Dendritic cell treated with granulocyte-macrophage colony-stimulating factor and Interleukin-4, amounts not matched to agents 40 ng/mL and 50 ng/mL, for 4 days (primary cell): ENCODE measurements at regions not wholly inside any gene's neighbourhood (a gene's known extent, or its start where the extent isn't known, plus 50 kb on each side); places are given as distances from the start of the nearest gene placed in this dataset.

Experiments
- H3K27ac Mint-ChIP-seq: one replicate; pipeline ENCODE4 v1.8.0; 2022; ENCODE audit warnings: mild to moderate bottlenecking, mixed read lengths
- H3K27me3 Mint-ChIP-seq: one replicate; pipeline ENCODE4 v1.8.0; 2022; ENCODE audit warnings: mild to moderate bottlenecking, mixed read lengths
- H3K36me3 Mint-ChIP-seq: one replicate; pipeline ENCODE4 v1.8.0; 2022; ENCODE audit warnings: low read depth, mixed read lengths
- H3K4me1 Mint-ChIP-seq: one replicate; pipeline ENCODE4 v1.8.0; 2022; ENCODE audit warnings: low read depth, mixed read lengths
- H3K4me3 Mint-ChIP-seq: one replicate; pipeline ENCODE4 v1.8.0; 2022; ENCODE audit warnings: mild to moderate bottlenecking, moderate library complexity, mixed read lengths
- H3K9me3 Mint-ChIP-seq: one replicate; pipeline ENCODE4 v1.8.0; 2022; ENCODE audit warnings: mixed read lengths
- intact Hi-C: fragments of 100-400 bp; cut with micrococcal nuclease; formaldehyde crosslinking; loops from one replicate; pipeline ENCODE4 v1.15.0; 2022

DNA sequence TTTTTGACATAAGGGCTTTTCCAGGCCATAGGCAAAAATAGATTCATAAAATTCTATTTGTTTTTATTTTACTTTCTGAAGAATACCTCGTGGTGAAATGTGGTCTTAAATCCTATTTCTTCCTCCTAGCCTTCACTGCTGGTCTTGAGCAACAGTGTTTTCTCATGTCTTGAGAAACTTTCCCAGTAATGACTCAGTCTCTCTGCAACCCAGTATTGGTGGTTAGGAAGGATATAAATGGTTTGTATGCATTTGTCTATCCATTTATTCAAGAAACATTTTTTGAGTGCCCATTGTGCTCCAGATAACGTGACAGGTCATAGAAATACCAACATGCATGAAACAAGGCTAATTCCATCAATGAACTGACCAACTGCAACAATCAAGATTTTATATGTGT, 213.9 kb downstream of the TMEM114 start:
- H3K4me3 Mint-ChIP-seq, result no peak overlapping the region
- no peaks in the 10 kb centered on the region for H3K4me1 Mint-ChIP-seq

DNA sequence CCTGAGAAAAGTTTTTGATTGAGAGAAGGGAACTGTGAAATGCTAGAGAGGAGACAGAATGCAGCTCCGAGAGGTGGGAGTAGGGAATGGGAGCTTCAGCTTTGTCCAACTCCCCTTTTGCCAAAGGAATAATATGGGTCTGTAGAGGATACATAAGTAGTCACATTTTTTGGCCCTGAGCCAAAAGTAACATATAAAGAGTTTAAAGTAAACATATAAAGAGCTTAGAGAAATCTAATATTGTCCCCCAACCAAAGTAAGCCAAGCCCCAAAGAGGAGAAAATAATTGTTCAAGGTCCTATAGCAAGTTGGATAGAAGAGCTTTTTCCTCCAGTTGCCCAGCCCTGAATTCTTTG, 215.1 kb downstream of the TMEM114 start:
- intact Hi-C loops, result no loop called here
- H3K9me3 Mint-ChIP-seq, result peaks cover 15% of the 10 kb centered on the region
- H3K4me3 Mint-ChIP-seq, result no peak overlapping the region
- no peaks in the 10 kb centered on the region for H3K36me3 Mint-ChIP-seq
- H3K27me3 Mint-ChIP-seq, result no peaks in the 10 kb centered on the region
- no peak overlapping the region for H3K27ac Mint-ChIP-seq
- no peaks in the 10 kb centered on the region for H3K4me1 Mint-ChIP-seq

More for the DNA sequence above, 213.9 kb downstream of the TMEM114 start:
- Mint-ChIP-seq H3K36me3 (no peaks in the 10 kb centered on the region), H3K27me3 (no peaks in the 10 kb centered on the region), H3K9me3 (peaks cover 15% of the 10 kb centered on the region), H3K27ac (no peak overlapping the region)
- intact Hi-C loops, result no loop called here

DNA sequence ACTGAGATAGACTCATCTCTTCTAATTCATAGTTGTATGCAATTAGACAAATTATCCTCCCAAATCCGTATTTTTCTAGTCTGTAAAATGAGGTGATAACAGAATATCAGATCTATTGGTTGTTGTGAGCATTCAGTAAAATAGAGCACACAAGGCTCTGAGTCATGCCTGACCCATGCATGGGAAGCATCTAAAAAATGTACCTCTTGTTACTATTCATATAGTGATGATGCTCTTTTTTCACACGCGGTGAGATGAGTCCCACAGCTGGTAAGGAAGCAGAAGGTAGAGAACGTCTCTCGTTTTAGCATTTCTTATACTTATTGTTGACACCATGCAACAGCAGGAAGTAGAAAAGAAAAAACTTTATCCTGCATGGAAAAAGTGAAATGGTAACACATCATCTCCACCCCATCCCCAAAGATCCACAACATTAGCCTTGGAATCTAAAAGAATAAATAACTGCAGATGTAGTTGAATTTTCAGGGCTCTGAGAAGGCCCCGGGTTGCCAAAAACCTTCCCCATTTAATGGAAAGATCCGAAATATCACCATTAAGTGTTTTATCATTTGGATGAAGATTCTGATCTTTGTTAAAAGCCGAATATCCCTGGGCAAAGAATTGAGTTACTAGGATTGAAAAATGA, 215.6 kb downstream of the TMEM114 start:
- H3K27ac Mint-ChIP-seq, result no peak overlapping the region
- H3K9me3 Mint-ChIP-seq, result peaks cover 20% of the 10 kb centered on the region
- no peak overlapping the region for H3K4me3 Mint-ChIP-seq

DNA sequence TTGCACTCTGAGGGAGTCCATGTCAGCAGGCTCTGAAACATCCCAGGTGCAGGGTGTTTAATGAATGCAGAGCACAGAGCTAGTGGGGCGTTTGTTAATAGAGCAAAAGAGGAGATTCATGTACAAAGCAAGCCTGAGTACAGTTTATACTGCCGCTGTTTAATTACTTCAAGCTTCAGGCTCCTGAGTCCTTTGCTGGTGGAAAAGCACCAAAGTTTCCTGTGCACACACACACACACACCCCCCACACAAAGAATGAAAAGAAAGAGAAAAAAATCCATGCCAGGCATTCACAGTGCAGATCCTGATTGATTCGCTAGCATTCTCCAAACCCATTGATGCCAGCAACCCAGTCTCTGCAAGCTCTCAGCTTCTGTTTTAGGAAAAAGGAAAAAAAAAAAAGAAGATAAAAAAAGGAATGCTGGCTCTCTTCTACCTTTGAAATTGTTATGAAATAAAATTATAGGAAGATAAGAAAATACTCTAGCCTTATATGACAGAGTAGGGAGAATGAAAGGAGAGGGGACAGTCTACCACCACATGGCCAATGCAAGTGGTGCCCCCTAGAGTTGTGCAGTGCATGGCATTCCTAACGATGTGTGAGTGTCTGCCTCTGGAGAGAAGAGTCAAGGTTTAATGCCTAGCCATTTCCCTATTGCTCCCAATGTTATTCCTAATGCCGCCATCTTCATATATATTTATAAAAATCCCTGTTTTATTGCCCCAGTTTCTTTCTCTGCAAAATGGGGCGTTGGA, 216.5 kb downstream of the TMEM114 start:
- Mint-ChIP-seq H3K4me1 (no peaks in the 10 kb centered on the region), H3K27ac (no peak overlapping the region)

More for the DNA sequence above, 215.6 kb downstream of the TMEM114 start:
- intact Hi-C loops, result no loop called here
- H3K4me1 Mint-ChIP-seq, result no peaks in the 10 kb centered on the region
- no peaks in the 10 kb centered on the region for H3K27me3 Mint-ChIP-seq
- no peaks in the 10 kb centered on the region for H3K36me3 Mint-ChIP-seq

DNA sequence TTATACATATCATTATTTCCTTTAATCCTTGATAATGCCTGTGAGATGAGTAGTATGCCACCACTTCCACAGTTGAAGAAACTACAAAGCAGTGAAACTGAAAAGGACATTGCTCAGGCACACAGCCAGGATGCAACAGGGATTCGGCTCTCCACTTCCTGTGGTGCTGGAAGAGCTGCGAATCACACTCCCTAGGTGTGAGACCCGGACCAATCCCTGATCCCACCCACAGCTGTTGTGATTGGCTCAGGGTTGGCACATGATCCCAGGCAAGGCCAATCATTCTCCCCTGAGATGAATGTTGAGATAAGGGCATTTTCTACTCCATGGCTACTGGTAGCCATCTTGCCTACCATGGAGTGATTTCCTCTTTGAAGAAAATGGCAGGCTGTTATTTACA, 218.2 kb downstream of the TMEM114 start:
- Mint-ChIP-seq H3K4me1 (no peaks in the 10 kb centered on the region), H3K27ac (no peak overlapping the region), H3K27me3 (no peaks in the 10 kb centered on the region), H3K9me3 (peaks cover 12% of the 10 kb centered on the region), H3K4me3 (no peak overlapping the region), H3K36me3 (no peaks in the 10 kb centered on the region)
- intact Hi-C loops, result no loop called here

More for the DNA sequence above, 216.5 kb downstream of the TMEM114 start:
- Mint-ChIP-seq H3K4me3 (no peak overlapping the region), H3K27me3 (no peaks in the 10 kb centered on the region), H3K9me3 (peaks cover 28% of the 10 kb centered on the region), H3K36me3 (no peaks in the 10 kb centered on the region)
- intact Hi-C loops, result no loop called here

DNA sequence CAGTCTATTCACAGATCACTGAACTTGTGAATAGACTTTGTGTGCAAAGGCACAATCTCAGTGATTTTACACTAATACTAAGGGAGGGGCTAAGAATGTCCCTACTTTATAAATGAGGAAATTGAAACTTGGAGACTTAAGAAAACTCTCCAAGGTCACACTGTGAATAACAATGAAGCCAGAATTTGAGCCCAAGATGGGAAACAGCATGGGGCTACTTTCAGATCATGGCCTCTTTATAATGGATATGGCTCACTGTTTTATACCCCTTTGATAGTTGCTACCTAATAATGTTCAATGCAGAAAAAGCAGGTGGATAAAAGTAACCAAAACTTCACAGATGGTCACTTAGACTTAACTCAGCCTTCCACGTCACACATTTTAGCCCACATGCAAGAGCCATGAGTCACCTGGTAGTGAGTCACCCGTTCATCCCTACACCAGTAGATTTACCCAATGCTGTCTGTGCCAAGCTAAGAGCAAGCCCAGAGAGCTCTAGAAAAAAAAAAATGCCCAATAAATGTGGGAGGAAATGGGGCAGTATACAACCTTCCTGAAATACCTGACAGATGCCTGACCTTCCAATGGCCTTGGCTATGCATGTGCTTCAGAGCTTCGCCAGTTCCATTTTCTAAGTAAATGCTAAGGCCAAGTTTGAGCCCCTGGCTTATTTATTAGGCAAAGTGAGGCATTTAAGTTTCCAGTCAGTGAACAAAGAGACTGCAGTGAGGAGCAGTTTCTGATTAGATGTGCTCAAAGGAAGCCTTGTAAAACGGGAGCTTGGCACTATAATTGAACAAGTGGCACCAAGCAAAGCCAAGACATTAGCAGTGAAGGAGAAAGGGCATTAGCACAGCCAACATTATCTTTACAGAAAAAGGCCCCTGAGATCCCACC, 219.7 kb downstream of the TMEM114 start:
- peaks cover 12% of the 10 kb centered on the region for H3K9me3 Mint-ChIP-seq
- H3K36me3 Mint-ChIP-seq, result no peaks in the 10 kb centered on the region
- H3K27ac Mint-ChIP-seq, result no peak overlapping the region
- H3K27me3 Mint-ChIP-seq, result no peaks in the 10 kb centered on the region
- no peak overlapping the region for H3K4me3 Mint-ChIP-seq
- no peaks in the 10 kb centered on the region for H3K4me1 Mint-ChIP-seq
- intact Hi-C loops, result no loop called here

DNA sequence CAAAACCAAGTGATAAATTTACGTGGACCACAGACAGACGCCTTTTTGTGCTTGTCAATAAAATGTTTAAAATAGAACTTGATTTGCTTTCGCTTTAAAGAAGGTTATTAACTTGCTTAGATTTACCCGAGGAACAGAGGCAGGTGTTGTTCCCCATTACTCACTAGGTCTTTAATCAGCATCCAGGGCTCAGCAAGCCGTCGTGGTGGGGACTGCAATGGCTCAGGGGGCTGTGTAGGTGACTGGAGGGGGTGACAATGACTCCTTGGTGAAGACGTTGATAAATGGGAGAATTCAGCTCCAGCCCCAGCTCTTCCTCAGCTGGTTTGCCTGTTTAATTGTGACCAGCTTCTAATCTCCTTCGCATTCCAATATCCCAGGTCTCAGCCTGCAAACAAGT, 231.4 kb downstream of the TMEM114 start:
- intact Hi-C loops, result no loop called here
- Mint-ChIP-seq H3K4me1 (no peaks in the 10 kb centered on the region), H3K36me3 (no peaks in the 10 kb centered on the region)

DNA sequence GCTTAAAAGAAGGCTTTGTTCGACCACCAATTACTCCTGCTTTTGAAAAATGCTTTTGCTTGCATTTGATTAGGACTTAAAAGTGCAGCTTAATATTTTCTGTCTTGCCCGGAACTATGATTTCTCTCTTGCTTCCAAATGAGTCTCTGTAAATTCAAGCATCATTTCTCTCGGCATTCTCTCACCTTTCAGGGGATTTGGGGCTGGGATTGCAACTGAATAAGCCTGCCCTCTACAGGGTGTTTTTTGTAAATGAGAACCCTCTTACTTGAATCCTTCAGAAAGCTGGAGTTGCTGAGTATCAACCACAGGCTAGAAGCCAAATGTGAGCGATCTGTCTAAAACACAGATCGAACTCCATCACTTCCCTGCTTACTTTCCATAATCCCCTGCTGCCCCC, 234.6 kb downstream of the TMEM114 start:
- H3K4me1 Mint-ChIP-seq, result no peaks in the 10 kb centered on the region
- no peaks in the 10 kb centered on the region for H3K9me3 Mint-ChIP-seq
- no peak overlapping the region for H3K4me3 Mint-ChIP-seq
- no peaks in the 10 kb centered on the region for H3K36me3 Mint-ChIP-seq
- intact Hi-C loops, result no loop called here
- no peak overlapping the region for H3K27ac Mint-ChIP-seq
- H3K27me3 Mint-ChIP-seq, result no peaks in the 10 kb centered on the region

More for the DNA sequence above, 231.4 kb downstream of the TMEM114 start:
- Mint-ChIP-seq H3K27me3 (no peaks in the 10 kb centered on the region), H3K4me3 (no peak overlapping the region), H3K27ac (no peak overlapping the region), H3K9me3 (no peaks in the 10 kb centered on the region)

DNA sequence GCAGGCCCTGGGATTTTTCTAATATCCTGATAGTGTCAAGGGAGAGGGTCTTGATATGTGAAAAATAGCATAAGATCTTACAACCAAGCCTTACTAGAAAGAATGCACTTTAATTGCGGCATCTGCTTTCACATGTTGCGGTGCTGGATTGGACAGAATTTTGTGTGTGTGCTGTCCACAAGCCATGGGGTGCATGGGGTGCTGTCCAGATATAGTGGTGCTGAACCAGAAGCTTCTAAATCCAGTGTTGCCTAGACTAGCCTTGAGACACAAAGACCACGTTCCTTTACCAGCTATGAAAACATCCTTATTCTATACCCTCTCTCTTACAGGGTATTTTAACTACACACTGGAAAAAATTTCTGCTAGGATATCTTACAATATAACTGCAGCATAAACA, 244.0 kb downstream of the TMEM114 start:
- no peaks in the 10 kb centered on the region for H3K36me3 Mint-ChIP-seq
- no peak overlapping the region for H3K27ac Mint-ChIP-seq
- intact Hi-C loops, result no loop called here
- no peaks in the 10 kb centered on the region for H3K4me1 Mint-ChIP-seq
- H3K9me3 Mint-ChIP-seq, result no peaks in the 10 kb centered on the region
- H3K4me3 Mint-ChIP-seq, result no peak overlapping the region
- H3K27me3 Mint-ChIP-seq, result no peaks in the 10 kb centered on the region

DNA sequence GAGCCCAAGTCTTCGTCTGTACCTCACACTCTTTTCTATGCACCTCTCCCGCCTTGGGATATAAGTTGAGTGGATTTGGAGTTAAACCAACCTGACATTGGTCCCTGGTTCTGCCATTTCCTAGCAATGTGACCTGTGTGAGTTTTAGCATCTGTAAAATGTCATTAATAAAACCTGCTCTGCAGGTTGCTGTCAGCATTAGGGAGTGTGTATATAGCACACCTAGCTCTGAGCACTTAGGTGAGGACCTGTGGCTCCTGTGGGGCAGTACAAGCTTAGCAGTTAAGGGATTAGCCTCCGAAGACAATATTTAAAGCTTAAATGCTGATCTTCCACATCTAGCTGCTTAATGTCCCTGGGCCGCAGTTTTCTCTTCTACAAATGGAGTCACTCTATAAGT, 248.0 kb downstream of the TMEM114 start:
- H3K27ac Mint-ChIP-seq, result no peak overlapping the region
- intact Hi-C loops, result no loop called here
- peaks cover 8% of the 10 kb centered on the region for H3K9me3 Mint-ChIP-seq
- no peaks in the 10 kb centered on the region for H3K27me3 Mint-ChIP-seq
- no peaks in the 10 kb centered on the region for H3K36me3 Mint-ChIP-seq
- no peaks in the 10 kb centered on the region for H3K4me1 Mint-ChIP-seq
- H3K4me3 Mint-ChIP-seq, result no peak overlapping the region

DNA sequence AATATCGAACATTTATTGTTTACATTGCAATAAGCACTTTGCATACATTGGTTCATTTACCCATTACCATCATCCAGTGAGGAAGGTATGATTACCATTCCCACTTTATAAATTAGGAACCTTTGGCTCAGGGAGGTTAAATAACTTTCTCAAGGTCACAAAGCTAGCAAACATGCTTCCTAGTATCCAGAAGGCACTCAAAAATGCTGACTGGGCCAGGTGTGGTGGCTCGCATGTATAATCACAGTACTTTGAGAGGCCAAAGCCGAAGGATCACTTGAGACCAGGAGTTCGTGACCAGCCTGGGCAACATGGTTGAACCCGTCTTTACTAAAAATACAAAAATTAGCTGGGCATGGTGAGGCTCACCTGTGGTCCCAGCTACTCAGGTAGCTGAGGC, 259.6 kb downstream of the TMEM114 start:
- Mint-ChIP-seq H3K4me1 (no peaks in the 10 kb centered on the region), H3K4me3 (no peak overlapping the region), H3K27me3 (no peaks in the 10 kb centered on the region), H3K36me3 (no peaks in the 10 kb centered on the region), H3K27ac (no peak overlapping the region), H3K9me3 (peaks cover 17% of the 10 kb centered on the region)
- intact Hi-C loops, result no loop called here

DNA sequence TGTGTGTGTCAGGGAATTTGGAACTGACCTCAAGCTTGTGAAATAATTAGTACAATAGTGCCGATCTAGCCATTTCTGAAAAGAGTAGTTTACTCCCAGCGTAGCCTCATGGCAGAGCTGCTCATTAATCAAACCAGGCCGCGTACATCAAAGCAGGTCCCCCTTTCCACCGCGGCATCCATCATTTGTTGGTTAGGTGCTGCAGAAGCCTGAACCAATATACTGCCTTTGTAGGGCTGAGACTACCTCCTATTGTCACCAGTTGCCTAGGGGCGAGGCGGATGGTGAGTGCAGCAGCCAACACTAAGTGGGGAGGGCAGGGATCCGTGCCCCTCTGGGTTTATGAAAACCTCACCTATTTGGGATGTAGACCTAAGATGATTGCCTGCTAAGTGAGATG, 264.1 kb downstream of the TMEM114 start:
- no peaks in the 10 kb centered on the region for H3K27me3 Mint-ChIP-seq
- no peak overlapping the region for H3K4me3 Mint-ChIP-seq
- no peaks in the 10 kb centered on the region for H3K4me1 Mint-ChIP-seq
- H3K27ac Mint-ChIP-seq, result no peak overlapping the region
- peaks cover 21% of the 10 kb centered on the region for H3K9me3 Mint-ChIP-seq
- intact Hi-C loops, result no loop called here
- no peaks in the 10 kb centered on the region for H3K36me3 Mint-ChIP-seq

DNA sequence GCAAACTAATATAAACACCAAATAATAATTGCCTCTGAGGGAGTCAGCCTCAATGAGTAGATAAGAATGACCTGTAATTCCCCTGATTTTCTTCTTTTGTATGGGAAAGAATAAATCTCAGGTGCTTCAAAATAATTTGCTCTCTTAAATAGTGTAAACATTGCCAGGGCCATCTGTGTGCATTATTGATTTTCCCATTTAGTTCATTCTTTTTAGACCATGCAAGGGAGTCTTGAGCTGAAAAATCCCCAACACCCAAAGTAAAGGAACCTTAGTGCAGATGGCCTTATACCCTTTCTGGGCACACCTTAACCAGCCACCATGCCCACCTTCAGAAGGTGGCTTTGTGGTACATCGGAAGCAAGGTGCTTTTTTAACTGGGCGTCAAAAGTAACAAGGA, 267.2 kb downstream of the TMEM114 start:
- Mint-ChIP-seq H3K27ac (no peak overlapping the region), H3K4me1 (no peaks in the 10 kb centered on the region), H3K36me3 (no peaks in the 10 kb centered on the region), H3K9me3 (peaks cover 21% of the 10 kb centered on the region), H3K4me3 (no peak overlapping the region), H3K27me3 (no peaks in the 10 kb centered on the region)
- intact Hi-C loops, result no loop called here

DNA sequence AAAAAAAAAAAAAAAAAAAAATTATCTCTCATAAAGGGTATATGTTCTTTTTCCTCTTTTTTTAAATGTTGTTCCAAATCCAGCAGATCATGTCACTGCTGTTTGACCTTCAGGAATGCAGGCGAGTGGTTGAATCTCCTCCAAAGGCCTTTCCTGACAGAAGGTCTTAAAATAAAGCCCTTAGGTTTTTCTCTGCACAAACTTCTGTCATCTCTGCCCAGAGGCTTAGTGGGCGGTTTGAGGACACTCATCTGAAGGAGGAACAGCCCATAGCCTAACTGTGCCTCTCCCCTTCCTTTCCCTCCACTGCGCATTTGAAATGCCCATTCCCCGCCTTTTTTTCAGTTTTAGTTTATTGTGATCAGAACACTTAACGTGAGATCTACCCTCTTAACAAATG, 270.2 kb downstream of the TMEM114 start:
- Mint-ChIP-seq H3K27me3 (no peaks in the 10 kb centered on the region), H3K9me3 (peaks cover 17% of the 10 kb centered on the region), H3K27ac (no peak overlapping the region), H3K4me1 (no peaks in the 10 kb centered on the region), H3K4me3 (no peak overlapping the region), H3K36me3 (no peaks in the 10 kb centered on the region)
- intact Hi-C loops, result no loop called here
